ENCODE measurements at regions not wholly inside any gene's neighbourhood (a gene's known extent, or its start where the extent isn't known, plus 50 kb on each side); places are given as distances from the start of the nearest gene placed in this dataset.
A peak's percentile ranks its signal among the peaks of the same experiment; 100 is the strongest.

DNA sequence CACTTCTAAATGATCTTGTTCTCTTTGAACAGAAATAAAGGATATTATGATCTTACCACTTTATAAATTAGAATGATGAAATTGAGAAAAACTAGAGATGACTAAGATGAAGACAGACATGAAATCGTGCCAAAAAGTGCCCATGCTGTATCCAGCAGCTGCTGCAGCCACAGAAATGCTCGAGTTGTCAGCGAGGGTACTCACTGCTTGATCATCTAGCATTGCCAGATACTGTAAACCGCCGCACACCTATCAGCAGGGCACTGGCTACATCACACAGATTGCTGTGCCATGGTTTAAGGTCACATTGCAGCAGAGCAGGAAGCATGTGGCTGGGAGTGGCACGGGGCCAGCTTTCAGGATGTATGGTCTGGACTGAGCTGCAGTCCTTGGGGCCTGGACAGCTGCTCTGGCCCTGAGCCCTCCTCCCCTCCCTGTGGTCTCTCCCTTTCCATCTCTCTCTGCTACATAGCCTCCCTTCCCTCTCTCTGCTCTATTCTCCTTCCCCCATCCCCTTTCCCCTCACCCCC is 51.0 kb upstream of the SEPTIN5 start:
- H3K9ac ChIP-seq (replicated peaks; ENCODE audit: extremely low read depth, insufficient read depth, low read length): no peak overlapping the region
- FAIRE-seq: peak; percentile 84

More for the DNA sequence above, 51.0 kb upstream of the SEPTIN5 start:
- POLR2A ChIA-PET: no interaction called here
- Histone ChIP-seq H3K27ac (ENCODE audit: insufficient read depth, low read depth, low read length) (no peak overlapping the region), H3K9me1 (replicated peaks; ENCODE audit: control insufficient read depth, extremely low read depth, insufficient read depth, low read length) (no peaks in the 10 kb centered on the region), H3K4me3 (replicated peaks in 1 of 3; ENCODE audit: insufficient read depth in 1 of 3, low read depth in 1 of 3, low read length in 3 of 3) (no peak overlapping the region), H3K36me3 (ENCODE audit: control insufficient read depth in 2 of 2, extremely low read depth in 1 of 2, insufficient read depth in 2 of 2, low read length in 2 of 2) (no peaks in the 10 kb centered on the region), H2AFZ (ENCODE audit: low read depth, low read length) (no peak overlapping the region), H3K27me3 (ENCODE audit: control insufficient read depth in 2 of 2, insufficient read depth in 2 of 2, low read length in 2 of 2) (peaks cover 0 to 15% of the 10 kb centered on the region in 2 experiments), H3K79me2 (ENCODE audit: control insufficient read depth, insufficient read depth, low read length) (no peaks in the 10 kb centered on the region), H3K9me3 (replicated peaks; ENCODE audit: control insufficient read depth, insufficient read depth, low read length) (no peaks in the 10 kb centered on the region), H4K20me1 (replicated peaks; ENCODE audit: control insufficient read depth, extremely low read depth, insufficient read depth, low read length) (no peaks in the 10 kb centered on the region), H3K4me2 (ENCODE audit: insufficient read depth, low read length) (no peak overlapping the region), H3K4me1 (ENCODE audit: control insufficient read depth, extremely low read depth, insufficient read depth, low read length) (no peaks in the 10 kb centered on the region)
- no TSS peak for BruUV-seq (replicated peaks)
- dilution Hi-C loops (cut with MboI; ENCODE audit: extremely low pct_ligation_motif_present, low sequenced_read_pairs): no loop called here
- TF ChIP-seq, protein P1, sequence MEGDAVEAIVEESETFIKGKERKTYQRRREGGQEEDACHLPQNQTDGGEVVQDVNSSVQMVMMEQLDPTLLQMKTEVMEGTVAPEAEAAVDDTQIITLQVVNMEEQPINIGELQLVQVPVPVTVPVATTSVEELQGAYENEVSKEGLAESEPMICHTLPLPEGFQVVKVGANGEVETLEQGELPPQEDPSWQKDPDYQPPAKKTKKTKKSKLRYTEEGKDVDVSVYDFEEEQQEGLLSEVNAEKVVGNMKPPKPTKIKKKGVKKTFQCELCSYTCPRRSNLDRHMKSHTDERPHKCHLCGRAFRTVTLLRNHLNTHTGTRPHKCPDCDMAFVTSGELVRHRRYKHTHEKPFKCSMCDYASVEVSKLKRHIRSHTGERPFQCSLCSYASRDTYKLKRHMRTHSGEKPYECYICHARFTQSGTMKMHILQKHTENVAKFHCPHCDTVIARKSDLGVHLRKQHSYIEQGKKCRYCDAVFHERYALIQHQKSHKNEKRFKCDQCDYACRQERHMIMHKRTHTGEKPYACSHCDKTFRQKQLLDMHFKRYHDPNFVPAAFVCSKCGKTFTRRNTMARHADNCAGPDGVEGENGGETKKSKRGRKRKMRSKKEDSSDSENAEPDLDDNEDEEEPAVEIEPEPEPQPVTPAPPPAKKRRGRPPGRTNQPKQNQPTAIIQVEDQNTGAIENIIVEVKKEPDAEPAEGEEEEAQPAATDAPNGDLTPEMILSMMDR (IDR thresholded peaks at IDR 0.05; ENCODE audit: extremely low read depth in 1 of 2, insufficient read depth in 1 of 2, low read depth in 1 of 2, low read length in 2 of 2): no peak
- TF ChIP-seq FOS (IDR thresholded peaks at IDR 0.05; ENCODE audit: borderline replicate concordance, insufficient read depth, low read length): no peak
- no peak for TF ChIP-seq JUN (IDR thresholded peaks at IDR 0.05; ENCODE audit: borderline replicate concordance, insufficient read depth, insufficient read length, low read depth)
- TF ChIP-seq EZH2 (IDR thresholded peaks at IDR 0.05; ENCODE audit: borderline replicate concordance, low read depth, low read length, severe bottlenecking): no peak
- no peak for TF ChIP-seq POLR2AphosphoS5 (IDR thresholded peaks at IDR 0.05; ENCODE audit: insufficient read depth, low read depth, low read length)
- no peak for TF ChIP-seq POLR2A (IDR thresholded peaks at IDR 0.05; ENCODE audit: low read depth, low read length)
- no peak for TF ChIP-seq GATA2 (IDR thresholded peaks at IDR 0.05; ENCODE audit: insufficient read depth, insufficient read length, low read depth, low read length)
- TF ChIP-seq MYC (IDR thresholded peaks at IDR 0.05; ENCODE audit: low read depth, low read length): no peak
- TF ChIP-seq, protein P2, sequence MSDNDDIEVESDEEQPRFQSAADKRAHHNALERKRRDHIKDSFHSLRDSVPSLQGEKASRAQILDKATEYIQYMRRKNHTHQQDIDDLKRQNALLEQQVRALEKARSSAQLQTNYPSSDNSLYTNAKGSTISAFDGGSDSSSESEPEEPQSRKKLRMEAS (IDR thresholded peaks at IDR 0.05; ENCODE audit: insufficient read depth, insufficient read length): no peak
- intact Hi-C loops (cut with micrococcal nuclease): no loop called here
- CTCF ChIA-PET: interaction anchor here (1.3 to 1.6 kb wide), 4 partner anchors 13 to 167 kb away, joined by 3 to 6 read pairs (median 4); no protein-coding TSS in a partner anchor
- DNase-seq (ENCODE audit: low read depth, low spot score): peak; percentile 94
